ENCODE measurements at regions not wholly inside any gene's neighbourhood (a gene's known extent, or its start where the extent isn't known, plus 50 kb on each side); places are given as distances from the start of the nearest gene placed in this dataset.
"Not testable (repeated sequence)": the region's sequence is repeated elsewhere in the genome, so short reads cannot be mapped to it uniquely, and the experiment has no call there.

DNA sequence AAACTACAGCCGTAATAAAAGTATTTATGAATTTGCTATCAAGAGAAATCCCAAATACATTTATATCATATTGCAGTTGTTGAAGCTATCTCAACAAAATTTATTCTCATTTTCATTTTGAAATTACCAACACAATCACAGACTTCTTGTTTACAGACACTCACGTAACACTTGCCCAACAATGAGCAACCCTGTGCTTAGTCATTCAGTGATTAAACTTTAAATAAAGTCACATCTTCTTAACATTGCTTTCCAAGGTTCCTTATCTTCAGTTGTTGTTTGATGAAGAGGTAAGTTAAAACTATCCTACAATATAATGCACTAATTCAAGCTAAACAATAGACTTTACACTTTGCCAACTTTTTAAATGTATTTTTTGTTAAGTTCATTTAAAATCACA is 601.8 kb downstream of the SLC16A7 start:
- DNase-seq: no peak

DNA sequence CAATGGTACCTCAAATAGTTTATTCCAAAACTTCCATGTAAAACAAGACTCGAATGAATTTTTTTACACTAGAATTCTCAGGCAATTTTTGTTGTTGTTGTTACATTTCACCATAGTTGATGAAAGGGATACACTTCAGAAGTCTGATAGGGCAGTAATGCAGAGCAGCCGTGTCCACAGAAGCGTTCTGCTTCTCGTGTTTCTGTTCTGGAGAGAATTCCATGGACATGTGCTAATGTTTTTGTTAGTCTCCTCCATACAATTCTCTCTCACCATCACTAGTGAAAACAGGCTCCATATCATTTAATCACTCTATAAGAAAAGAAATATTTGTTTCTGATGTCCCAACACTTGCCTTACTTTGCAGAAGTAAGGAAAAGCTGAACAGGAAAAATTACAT is 606.1 kb downstream of the SLC16A7 start:
- DNase-seq: no peak

- no peak for DNase-seq
Observed at GRCh38 chr12:60205500-60205899, 609.7 kb downstream of the SLC16A7 start.

DNA sequence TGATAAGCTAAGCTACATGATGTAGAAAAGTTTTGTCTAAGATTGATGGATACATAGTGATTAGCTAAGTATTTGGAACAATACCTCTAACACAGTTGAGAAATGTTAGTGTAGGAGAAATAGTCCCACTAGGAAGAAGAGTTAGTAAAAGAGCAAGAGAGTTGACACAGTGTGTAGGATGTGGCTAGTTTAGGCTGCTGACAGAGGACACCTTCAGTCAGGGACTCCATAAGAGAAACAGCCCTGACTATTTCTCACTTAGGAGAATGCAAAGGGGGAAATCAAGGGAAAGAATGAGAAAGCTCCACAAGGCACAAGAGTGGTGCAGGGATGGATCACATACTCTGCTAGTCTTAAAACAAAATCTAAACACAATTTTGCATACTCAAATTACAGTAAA is 613.7 kb downstream of the SLC16A7 start:
- no peak for DNase-seq

GRCh38 chr12:60209933-60210332 is 614.1 kb downstream of the SLC16A7 start:
- DNase-seq: no peak

DNA sequence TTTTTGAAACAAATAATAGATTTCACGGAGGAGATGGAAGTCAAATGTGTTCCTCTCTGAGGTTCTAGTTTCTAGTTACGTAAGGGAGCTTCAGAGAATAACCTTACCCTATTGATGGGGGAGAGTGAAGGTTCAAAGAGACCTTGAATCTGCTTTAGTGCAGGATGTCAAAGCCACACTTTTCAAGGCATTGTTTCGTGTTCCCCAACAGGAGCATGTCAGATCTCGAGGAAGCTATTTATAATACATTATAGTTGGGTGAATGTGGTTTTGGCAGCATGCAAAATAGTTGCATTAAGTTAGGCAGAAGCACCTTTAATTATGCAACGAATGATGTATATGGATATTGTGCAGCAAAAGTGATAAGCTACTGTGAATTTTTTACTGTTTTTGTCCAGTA is 614.9 kb downstream of the SLC16A7 start:
- DNase-seq: no peak

GRCh38 chr12:60211244-60211643 is 615.4 kb downstream of the SLC16A7 start:
- DNase-seq: no peak

DNA sequence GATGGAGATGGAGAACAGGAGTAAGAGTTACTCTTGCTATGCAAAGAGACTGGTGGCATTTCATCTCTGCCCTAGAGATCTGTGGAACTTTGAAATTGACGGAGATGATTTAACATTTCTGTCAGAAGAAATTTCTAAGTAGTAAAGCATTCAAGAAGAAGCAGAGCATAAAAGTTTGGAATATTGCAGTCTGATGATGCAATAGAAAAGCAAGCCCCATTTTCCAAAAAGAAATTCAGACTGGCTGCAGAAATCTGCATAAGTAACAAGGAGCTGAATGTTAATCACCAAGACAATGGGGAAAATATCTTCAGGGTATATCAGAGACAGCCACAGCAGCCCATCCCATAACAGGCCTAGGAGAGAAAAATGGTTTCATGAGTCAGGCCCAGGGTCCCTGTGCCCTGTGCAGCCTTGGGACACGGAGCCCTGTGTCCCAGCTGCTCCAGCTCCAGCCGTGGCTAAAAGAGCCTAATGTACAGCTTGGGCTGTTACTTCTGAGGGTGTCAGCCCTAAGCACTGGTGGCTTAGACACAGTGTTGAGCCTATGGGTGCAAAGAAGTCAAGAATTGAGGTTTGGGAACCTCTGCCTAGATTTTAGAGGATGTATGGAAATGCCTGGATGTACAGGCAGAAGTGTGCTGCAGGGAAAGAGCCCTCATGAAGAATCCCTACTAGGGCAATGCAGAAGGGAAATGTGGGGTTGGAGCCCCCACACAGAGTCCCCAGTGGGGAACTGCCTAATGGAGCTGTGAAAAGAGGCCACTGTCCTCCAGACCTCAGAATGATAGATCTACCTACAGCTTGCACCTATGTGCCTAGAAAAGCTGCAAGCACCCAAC is 616.6 kb downstream of the SLC16A7 start:
- no peak for DNase-seq

DNA sequence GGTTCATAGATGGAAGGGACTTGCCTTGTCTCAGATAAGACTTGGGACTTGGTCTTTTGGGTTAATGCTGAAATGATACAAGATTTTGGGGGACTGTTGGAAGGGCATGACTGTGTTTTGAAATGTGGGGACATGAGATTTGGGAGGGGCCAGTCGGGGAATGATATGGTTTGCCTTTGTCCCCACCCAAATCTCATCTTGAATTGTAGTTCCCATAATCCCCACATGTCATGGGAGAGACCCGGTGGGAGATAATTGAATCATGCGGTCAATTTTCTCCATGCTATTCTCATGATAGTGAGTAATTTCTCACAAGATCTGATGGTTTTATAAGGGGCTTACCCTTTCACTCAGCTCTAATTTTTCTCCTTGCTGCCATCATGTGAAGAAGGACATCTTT is 617.4 kb downstream of the SLC16A7 start:
- not testable (repeated sequence) for DNase-seq

- no peak for DNase-seq
Observed at GRCh38 chr12:60216226-60216625, 620.4 kb downstream of the SLC16A7 start.

DNA sequence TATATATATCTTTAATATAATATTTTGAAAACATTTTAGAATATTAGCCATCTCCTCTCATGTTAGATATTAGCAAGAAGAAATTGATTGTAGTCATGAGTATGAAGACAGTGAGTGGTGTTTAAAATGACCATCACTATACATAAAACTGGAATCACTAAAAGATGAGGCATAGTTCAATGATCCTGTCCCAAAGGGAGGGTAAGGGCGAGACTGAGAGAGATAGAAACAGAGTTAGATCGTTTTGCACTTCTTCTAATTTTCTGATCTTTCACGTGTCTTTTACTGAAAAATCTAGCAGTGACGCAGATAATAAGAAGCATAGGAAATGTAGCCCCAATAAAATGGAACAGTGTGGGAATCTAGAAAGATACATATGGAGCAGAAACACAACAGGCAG is 627.4 kb downstream of the SLC16A7 start:
- DNase-seq: no peak

DNA sequence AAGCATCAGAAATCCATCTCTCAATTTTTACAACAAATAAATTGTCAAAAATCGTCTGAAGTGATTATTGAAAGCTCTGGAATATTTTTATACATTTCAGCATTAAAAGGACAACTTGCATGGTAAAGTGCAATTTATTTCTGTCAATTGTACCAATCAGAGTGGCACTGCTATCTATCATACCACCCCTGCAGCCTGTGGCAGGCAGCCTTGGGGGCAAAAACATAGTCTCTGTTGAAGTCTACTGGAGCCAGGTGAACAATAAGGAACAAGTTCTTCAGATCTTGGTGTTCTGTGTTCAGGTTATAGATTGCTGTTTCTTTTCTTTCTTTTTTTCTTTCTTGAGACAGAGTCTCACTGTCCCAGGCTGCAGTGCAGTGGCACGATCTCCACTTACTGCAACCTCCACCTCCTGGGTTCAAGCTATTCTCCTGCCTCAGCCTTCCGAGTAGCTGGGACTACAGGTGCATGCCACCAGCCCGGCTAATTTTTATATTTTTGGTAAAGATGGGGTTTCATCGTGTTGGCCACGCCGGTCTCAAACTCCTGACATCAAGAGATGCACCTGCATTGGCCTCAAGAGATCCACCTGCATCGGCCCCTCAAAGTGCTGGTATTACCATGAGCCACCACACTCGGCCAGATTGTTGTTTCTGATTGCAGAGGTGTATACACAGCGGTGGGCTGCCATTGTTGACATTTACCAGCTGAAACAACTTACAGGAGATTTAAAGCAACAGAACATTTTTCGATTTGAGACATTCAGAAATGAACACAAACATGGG is 629.6 kb downstream of the SLC16A7 start:
- no peak for DNase-seq

DNA sequence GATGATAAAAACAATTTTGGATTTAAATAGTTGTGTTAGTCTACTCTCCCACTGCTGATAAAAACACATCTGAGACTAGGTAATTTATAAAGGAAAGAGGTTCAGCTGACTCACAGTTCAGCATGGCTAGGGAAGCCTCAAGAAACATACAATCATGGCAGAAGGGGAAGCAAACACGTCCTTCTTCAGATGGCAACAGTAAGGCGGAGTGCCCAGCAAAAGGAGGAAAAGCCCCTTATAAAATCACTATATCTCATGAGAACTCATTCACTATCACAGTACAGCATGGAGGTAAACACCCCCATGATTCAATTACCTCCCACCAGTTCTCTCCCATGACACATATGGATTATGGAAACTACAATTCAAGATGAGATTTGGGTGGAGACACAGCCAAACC is 632.1 kb downstream of the SLC16A7 start:
- DNase-seq: no peak

GRCh38 chr12:60230056-60230455 is 634.2 kb downstream of the SLC16A7 start:
- no peak for DNase-seq

DNA sequence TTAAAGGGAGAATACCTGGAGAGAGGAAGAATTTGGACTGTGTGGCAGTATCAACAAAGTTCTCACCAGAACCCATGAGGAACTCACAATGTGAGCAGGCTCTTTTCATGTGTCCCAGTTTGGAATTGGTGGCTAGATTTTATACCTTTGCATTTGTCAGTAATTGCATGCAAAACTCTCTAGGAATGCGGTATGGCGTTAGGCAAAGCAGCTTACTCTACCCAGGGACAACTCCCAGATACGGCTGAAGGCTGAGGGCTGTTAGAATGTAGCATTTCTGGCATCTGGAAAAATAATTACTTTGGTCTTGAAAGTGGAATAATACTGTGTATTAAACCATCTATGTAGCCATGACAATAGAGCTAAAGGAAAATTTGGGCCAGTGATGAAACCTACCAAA is 635.5 kb downstream of the SLC16A7 start:
- DNase-seq: no peak

DNA sequence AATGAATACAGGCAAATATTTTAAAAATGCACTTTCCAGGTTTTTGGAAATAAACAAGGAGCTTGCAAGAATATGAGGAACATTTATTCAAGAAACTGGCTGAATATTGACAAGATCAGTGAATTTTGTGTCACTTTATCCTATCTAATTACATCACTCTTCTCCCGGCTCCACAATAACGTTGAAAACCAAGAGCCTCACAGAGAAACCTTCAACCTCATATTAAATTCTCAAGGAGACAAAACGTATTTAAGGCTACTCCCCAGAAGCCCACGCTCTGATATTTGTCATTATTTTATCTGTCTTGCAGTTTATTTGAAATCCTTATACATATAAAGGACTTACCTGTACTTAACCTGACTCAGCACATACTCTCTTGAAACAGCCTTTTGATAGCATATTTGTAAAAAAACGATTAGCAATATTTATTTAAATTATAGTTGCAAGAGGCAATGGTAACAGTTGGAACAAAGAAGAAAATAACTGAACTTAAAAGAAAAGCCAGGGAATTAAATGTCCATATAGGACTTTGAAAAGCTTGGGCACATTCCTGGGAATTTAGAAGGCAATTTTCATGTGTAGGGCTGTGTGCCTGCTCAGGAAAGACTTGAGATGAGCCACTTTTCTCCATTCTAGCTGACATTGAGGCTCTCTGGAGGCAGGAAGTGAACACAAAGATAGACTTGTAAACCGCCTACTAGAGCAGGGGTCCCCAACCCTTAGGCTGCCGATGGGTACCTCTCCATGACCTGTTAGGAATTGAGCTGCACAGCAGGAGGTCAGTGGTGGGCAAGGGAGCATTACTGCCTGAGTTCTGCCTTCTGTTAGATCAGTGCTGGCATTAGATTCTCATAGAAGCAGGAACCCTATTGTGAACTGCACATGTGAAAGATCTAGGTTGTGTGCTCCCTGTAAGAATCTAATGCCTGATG is 636.4 kb downstream of the SLC16A7 start:
- no peak for DNase-seq

- not testable (repeated sequence) for DNase-seq
Observed at GRCh38 chr12:60234611-60235195, 638.9 kb downstream of the SLC16A7 start.

GRCh38 chr12:60235261-60235660 is 639.4 kb downstream of the SLC16A7 start:
- no peak for DNase-seq

GRCh38 chr12:60236416-60236815 is 640.6 kb downstream of the SLC16A7 start:
- DNase-seq: not testable (repeated sequence)

DNA sequence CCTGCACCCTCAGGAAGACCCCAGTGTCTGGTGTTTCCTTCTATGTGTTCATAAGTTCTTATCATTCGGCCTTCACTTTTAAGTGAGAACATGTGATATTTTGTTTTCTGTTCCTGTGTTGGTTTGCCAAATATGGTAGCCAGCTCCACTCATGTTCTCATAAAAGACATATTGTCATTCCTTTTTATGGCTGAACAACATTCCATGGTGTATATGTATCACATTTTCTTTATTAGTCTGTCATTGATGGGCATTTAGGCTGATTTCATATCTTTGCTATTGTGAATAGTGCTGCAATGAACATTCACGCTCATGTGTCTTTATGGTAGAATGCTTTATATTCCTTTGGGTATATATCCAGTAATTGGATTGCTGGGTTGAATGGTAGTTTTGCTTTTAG is 645.1 kb downstream of the SLC16A7 start:
- no peak for DNase-seq

- no peak for DNase-seq
Observed at GRCh38 chr12:60251091-60251490, 655.3 kb downstream of the SLC16A7 start.

DNA sequence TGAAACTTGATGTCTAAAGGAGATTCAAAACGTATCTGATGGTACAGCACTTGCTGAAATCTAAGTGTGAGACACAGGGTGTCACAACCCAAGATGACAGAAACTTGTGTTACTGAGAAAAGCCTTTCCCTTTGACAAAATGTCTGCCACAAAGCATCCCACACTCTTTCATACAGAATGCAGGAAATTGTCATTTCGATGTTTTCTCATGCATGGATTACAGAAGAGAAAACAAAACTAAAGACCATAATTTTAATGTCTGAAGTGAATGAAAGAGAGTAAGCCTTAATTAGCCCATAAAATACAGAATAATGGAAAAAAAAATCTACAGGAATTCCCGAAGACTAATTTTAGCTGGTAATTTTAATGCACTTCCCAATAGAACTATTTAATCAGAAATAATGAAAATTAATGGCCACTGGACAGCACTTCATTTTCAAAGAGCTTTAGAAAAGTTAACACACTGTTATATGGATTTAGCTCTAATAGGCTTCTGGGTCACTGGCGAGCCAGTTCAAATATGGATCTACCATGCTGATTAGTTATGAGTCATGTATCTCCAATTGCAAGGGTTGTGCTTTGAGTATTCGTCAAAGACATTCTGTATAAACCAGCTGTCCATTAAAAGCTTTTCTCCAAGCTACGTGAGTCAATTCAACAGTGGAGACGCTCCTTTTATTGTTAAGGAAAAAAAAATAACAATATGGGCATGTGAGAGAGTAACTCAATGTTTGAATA is 656.7 kb downstream of the SLC16A7 start:
- DNase-seq: no peak
